Activated T-helper 9 cell treated with anti-CD3 and anti-CD28 coated beads, Interleukin-2, amount 50 U/mL, for 16 hours (primary cell): ENCODE measurements at regions not wholly inside any gene's neighbourhood (a gene's known extent, or its start where the extent isn't known, plus 50 kb on each side); places are given as distances from the start of the nearest gene placed in this dataset.
"Not testable (repeated sequence)": the region's sequence is repeated elsewhere in the genome, so short reads cannot be mapped to it uniquely, and the experiment has no call there.

Source experiments
- DNase-seq: peaks from one replicate; pipeline ENCODE4 v3.0.0-alpha.2; 2020; ENCODE audit warnings: low read depth

GRCh38 chr6:155670655-155671054 lies 215.0 kb upstream of the NOX3 start:
- DNase-seq, result no peak

DNA sequence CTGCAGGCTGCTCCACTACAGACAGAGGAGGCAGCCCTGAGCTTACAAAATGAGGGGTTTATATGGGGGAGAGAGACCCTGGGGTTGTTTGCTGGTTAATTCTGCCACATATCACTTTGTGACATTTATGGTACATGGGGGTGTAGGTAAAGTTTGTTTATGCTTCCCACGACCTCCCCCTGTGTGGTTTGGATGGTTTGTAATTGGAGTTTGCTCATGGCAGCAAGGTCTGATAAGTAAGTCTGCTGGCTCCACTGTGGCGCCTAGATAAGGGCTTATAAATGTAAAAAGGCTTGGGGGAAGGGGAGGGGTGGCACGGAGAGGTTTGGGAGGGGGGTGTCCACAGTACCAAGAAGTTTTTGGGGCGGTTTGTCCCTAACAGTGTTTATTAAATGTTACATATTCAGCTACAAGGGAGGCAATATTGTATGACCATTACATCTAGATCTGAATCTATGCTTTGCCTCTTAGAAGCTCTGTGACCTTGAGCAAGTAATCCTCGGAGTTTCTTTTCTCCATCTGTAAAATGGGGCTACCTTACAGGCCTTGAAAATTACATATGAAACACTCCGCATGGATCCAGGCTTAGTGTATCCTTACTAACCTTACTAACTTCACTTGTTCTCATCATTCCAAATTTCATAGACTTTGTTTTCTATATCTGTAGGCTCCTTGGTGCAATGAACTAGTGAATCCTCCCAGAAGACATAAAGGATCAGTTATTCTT lies 204.8 kb upstream of the NOX3 start:
- DNase-seq, result no peak

DNA sequence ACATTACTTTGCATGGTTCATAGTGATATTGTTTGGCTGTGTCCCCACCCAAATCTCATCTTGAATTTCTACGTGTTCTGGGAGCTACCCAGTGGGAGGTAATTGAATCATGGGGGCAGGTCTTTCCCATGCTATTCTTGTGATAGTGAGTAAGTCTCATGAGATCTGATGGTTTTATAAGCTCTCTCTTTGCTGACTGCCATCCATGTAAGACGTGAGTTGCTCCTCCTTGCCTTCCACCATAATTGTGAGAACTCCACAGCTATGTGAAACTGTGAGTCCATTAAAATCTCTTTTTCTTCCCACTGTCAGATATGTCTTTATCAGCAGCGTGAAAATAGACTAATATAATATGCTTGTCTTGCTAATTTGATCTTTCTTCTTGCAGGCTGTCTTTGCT lies 200.4 kb upstream of the NOX3 start:
- no peak for DNase-seq

DNA sequence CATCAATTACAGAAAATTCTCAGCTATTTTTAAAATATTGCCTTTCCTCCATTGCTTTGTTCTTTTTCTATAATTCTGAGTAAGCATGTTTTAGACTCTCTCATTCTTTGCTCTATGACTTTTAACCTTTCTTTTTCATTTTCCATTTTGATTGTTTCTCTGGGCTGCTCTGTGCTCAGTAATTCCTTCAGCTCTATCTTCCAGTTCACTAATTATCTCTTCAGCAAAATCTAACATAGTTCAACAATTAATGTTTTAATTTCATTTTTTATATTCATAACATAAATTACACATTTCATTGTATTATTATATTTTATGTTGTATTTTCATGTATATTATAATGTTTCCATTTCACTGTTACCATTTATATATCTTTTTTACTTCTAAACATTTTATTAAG lies 198.8 kb upstream of the NOX3 start:
- DNase-seq, result no peak

- DNase-seq, result no peak
Measured at GRCh38 chr6:155648301-155648700, 192.7 kb upstream of the NOX3 start.

- no peak for DNase-seq
Measured at GRCh38 chr6:155647354-155647753, 191.7 kb upstream of the NOX3 start.

DNA sequence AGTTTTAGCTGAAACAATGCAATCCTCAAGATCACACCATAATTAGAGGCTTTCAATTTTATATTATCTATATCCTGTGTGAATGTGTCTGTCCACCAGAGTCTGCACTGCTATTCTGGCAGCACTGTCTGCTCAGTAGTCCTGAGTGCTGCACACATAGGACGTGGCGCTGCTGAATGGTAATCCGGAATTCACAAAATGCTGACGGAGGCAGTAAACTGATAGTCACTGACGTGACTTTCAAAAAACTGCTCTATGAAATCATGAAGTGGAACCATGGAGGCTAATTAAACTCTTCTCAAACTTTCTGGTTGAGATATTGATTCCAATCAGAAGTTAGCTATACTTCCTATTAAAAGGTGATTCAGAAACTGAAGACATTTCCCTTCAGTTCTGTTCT lies 190.8 kb upstream of the NOX3 start:
- DNase-seq, result no peak

GRCh38 chr6:155645325-155645724 lies 189.7 kb upstream of the NOX3 start:
- no peak for DNase-seq

DNA sequence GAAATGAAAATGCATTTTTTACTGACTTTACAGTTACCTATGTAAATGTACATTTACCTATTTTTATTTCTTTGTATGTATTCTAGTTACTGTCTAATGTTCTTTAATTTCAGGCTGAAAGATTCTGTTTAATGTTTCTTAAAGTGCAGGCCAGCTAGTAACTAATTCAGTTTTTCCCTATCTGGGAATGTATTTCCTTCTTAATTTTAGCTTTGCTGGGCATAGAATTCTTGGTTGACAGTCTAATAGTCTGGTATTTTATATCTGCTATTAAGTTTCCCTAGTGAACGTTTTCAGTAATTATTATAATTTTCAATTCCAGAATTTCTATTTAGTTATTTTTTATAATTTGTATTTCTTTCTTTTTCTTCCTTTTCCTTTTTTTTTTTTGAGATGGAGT lies 186.0 kb upstream of the NOX3 start:
- DNase-seq, result no peak

DNA sequence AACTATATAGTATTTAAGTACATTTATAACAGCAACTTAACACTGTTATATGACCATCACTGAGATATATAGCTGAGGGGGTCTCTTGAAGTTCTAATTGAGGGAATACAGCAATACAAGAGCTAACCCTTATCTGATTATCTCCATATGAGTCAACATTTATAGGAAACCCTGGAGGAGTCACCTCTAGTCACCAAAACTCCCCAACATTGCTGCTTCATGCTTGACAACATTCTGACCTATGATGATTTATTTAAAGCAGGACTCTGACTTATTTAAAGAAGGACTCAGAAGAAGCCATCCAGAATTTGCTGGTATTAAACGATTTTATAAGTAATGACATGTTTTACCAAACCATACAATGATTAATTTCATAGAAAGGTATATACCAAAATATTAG lies 182.6 kb upstream of the NOX3 start:
- DNase-seq, result no peak

DNA sequence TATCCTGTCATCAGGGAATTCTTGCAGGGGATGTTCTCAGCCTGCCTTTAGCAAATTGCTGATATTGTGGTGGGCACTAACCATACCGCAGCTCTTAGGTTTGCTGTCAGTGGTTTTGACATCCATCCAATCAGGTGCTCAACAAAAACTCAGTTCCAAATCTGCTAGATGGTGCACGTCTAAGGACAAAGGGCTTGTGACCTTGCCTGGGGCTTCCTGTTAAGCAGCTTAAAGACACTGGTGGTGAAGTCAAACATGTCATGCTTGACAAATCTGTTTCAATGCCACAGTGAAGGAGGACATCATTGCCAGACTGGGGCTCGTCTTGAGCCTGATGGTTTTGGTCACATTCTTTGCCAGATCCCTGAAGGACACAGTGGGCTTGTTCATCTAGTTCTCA lies 179.8 kb upstream of the NOX3 start:
- DNase-seq, result no peak

DNA sequence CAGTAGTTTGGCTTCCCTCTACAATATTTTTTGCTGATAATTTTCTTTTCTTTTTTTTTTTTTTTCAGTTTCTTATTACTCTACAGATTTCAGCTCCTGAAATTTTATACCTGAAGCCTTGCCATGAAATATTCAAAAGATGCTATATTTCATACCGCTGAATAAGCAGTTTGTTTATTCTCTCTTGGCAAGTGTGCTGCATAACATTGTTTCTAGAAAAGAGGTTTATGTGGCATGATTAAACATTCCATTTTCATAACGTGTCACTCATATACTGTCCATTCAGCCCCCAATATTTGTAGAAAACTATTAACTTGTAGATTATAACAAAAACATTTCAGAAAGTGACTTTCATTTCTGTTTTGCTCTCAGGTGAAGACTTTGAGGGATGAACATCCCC lies 174.4 kb upstream of the NOX3 start:
- no peak for DNase-seq

- DNase-seq, result no peak
Measured at GRCh38 chr6:155629652-155630051, 174.0 kb upstream of the NOX3 start.

- DNase-seq, result peak; percentile 3
Measured at GRCh38 chr6:155628306-155628705, 172.7 kb upstream of the NOX3 start.

- DNase-seq, result not testable (repeated sequence)
Measured at GRCh38 chr6:155627722-155628212, 172.1 kb upstream of the NOX3 start.

GRCh38 chr6:155623450-155624178 lies 168.0 kb upstream of the NOX3 start:
- DNase-seq, result no peak

DNA sequence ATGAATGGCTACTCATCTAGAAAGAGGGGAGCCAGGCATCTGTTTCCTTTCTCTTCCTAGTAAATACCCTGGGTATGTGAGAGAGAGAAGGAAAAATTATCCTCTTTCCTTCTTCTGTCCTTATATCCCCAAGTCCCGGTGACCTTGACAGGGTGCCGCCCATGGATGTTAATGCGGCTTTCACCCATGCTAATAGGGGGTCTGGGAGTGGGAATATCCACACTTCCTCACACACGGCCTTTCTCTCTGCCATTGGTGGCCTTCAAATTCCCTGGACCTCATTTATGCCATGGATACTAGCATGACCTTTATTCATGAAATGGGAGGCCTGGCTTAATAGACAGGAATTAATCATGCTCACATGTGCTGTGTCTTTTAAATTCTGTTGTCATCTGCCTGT lies 159.0 kb upstream of the NOX3 start:
- DNase-seq, result no peak

- DNase-seq, result no peak
Measured at GRCh38 chr6:155611742-155612141, 156.1 kb upstream of the NOX3 start.

- no peak for DNase-seq
Measured at GRCh38 chr6:155604991-155605390, 149.4 kb upstream of the NOX3 start.

DNA sequence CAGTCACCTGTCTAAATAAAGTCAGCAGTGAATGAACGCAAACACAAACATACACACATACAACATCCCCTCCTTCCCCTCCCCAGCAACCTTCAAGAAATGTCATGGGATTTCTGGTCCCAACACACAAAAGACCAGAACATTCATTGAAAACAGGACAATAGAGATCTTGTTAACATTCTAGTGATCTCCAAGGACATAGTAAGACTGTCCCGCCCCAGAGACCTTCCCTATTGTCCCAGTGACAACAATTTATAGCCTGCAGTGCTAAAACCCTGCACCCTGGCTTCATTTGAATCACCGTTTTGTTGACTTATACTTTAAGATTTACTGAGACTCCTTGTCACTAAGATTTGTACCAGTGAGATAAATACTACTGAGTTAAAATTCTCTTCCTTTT lies 143.9 kb upstream of the NOX3 start:
- DNase-seq, result no peak

GRCh38 chr6:155599160-155599559 lies 143.5 kb upstream of the NOX3 start:
- no peak for DNase-seq

DNA sequence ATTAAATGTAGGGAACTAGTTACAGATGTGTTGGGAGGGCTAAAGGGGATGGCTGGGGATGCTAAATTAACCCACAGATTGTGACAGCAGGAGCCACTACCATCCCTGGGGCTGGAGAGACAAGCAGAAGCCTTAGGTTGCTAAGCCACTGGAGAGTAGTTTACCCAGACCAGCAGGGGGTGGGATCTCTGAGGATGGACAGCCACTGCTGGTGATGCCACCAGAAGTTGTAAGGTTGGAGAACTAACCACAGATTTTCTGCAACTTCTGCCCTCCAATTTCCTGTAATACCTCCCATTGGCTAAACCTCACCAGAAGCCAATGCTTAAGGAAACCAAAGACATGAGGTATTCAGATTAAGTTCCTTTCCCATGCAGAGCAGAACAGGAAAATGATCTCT lies 139.6 kb upstream of the NOX3 start:
- no peak for DNase-seq

DNA sequence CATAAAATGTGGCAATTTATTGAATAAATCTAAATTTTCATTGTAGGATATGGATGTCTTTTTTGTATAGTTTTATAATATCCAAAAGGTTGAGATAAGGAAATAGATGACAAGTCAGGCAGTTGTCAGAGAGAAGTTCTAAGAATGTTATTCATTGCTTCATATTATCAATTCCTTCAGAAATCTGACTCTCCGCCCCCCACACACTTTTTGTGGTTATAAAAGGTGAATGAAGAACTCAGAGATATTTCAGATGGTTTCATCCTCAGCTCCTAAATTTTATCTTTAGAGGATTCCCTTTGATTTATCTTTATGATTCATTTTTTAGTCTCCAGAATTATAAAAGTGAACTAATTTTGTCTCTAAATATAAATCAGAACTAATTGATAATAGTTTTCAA lies 136.1 kb upstream of the NOX3 start:
- DNase-seq, result no peak

GRCh38 chr6:155589190-155589589 lies 133.6 kb upstream of the NOX3 start:
- no peak for DNase-seq
